HFFc6 (cell line): ENCODE measurements at regions not wholly inside any gene's neighbourhood (a gene's known extent, or its start where the extent isn't known, plus 50 kb on each side); places are given as distances from the start of the nearest gene placed in this dataset.

ENCODE experiments used
- DNase-seq: peaks from one replicate; pipeline ENCODE4 v3.0.0-alpha.2; 2018
- H3K27ac Mint-ChIP-seq: 2 replicates; pipeline ENCODE4 v1.8.0; 2020; ENCODE audit warnings: mild to moderate bottlenecking, mixed read lengths
- H3K27me3 Mint-ChIP-seq: 2 replicates; pipeline ENCODE4 v1.8.0; 2021; ENCODE audit warnings: mild to moderate bottlenecking, moderate library complexity, mixed read lengths; ENCODE audit not compliant: insufficient read depth
- H3K36me3 Mint-ChIP-seq: 2 replicates; pipeline ENCODE4 v1.8.0; 2021; ENCODE audit warnings: low read depth, mixed read lengths
- H3K4me1 Mint-ChIP-seq: 2 replicates; pipeline ENCODE4 v1.8.0; 2020; ENCODE audit warnings: low read depth, mixed read lengths
- H3K4me3 Mint-ChIP-seq: 2 replicates; pipeline ENCODE4 v1.8.0; 2020; ENCODE audit warnings: mild to moderate bottlenecking, moderate library complexity, mixed read lengths
- H3K9me3 Mint-ChIP-seq: 2 replicates; pipeline ENCODE4 v1.8.0; 2020; ENCODE audit warnings: mild to moderate bottlenecking, mixed read lengths
- CTCF ChIP-seq: fragments of 200-600 bp; sonication (generic); IDR thresholded peaks from 2 replicates; pipeline ENCODE4 v1.5.0; 2021; ENCODE audit warnings: antibody characterized with exemption, mild to moderate bottlenecking

GRCh38 chr22:27347951-27348350 is 453.6 kb downstream of the MN1 start:
- peaks cover 13% of the 10 kb centered on the region for H3K4me1 Mint-ChIP-seq
- peaks cover 19% of the 10 kb centered on the region for H3K27me3 Mint-ChIP-seq

GRCh38 chr22:27348634-27349033 is 452.9 kb downstream of the MN1 start:
- H3K4me3 Mint-ChIP-seq = no peak overlapping the region
- H3K36me3 Mint-ChIP-seq = no peaks in the 10 kb centered on the region
- peak; percentile 26 for DNase-seq
- H3K9me3 Mint-ChIP-seq = no peaks in the 10 kb centered on the region
- peak overlapping the region; percentile 58; the same call in 1 of the 2 replicates for H3K27ac Mint-ChIP-seq
- H3K27me3 Mint-ChIP-seq = peaks cover 16% of the 10 kb centered on the region
- TF ChIP-seq CTCF = no peak
- peaks cover 13% of the 10 kb centered on the region for H3K4me1 Mint-ChIP-seq

More at GRCh38 chr22:27347951-27348350, 453.6 kb downstream of the MN1 start:
- no peak overlapping the region for H3K4me3 Mint-ChIP-seq
- TF ChIP-seq CTCF = no peak
- no peaks in the 10 kb centered on the region for H3K9me3 Mint-ChIP-seq
- no peak for DNase-seq
- no peak overlapping the region for H3K27ac Mint-ChIP-seq
- no peaks in the 10 kb centered on the region for H3K36me3 Mint-ChIP-seq

- no peak overlapping the region for H3K27ac Mint-ChIP-seq
- no peaks in the 10 kb centered on the region for H3K9me3 Mint-ChIP-seq
- H3K4me3 Mint-ChIP-seq = no peak overlapping the region
- DNase-seq = peak; percentile 5
- H3K27me3 Mint-ChIP-seq = peaks cover 16% of the 10 kb centered on the region
- no peaks in the 10 kb centered on the region for H3K36me3 Mint-ChIP-seq
- peaks cover 13% of the 10 kb centered on the region for H3K4me1 Mint-ChIP-seq
- no peak; the same call in 1 of the 2 replicates for TF ChIP-seq CTCF
These were observed 452.1 kb downstream of the MN1 start for GRCh38 chr22:27349456-27349855.

GRCh38 chr22:27350306-27350705 is 451.2 kb downstream of the MN1 start:
- Mint-ChIP-seq H3K4me3 (no peak overlapping the region), H3K27me3 (peaks cover 13% of the 10 kb centered on the region), H3K36me3 (no peaks in the 10 kb centered on the region), H3K4me1 (peaks cover 13% of the 10 kb centered on the region), H3K27ac (no peak overlapping the region), H3K9me3 (no peaks in the 10 kb centered on the region)
- no peak for DNase-seq
- TF ChIP-seq CTCF = no peak

- Mint-ChIP-seq H3K36me3 (no peaks in the 10 kb centered on the region), H3K4me3 (no peak overlapping the region), H3K4me1 (peaks cover 13% of the 10 kb centered on the region), H3K27ac (no peak overlapping the region), H3K27me3 (peaks cover 13% of the 10 kb centered on the region), H3K9me3 (peaks cover 5% of the 10 kb centered on the region; the same call in 1 of the 2 replicates)
- no peak for TF ChIP-seq CTCF
- DNase-seq = no peak
These were observed 449.1 kb downstream of the MN1 start for GRCh38 chr22:27352426-27352825.
